H1 (cell line): ENCODE measurements at regions not wholly inside any gene's neighbourhood (a gene's known extent, or its start where the extent isn't known, plus 50 kb on each side); places are given as distances from the start of the nearest gene placed in this dataset.

ENCODE experiments used
- CTCF ChIA-PET: fragments of 300-600 bp; sonication (Branson Sonifier 250); formaldehyde crosslinking; loops from one replicate; lab custom pipeline; 2021; ENCODE audit not compliant: partially characterized antibody; lab: Charles Lee
- POLR2A ChIA-PET: fragments of 300-600 bp; sonication (Branson Sonifier 250); formaldehyde crosslinking; loops from one replicate; lab custom pipeline; 2021; ENCODE audit warnings: inconsistent platforms; ENCODE audit not compliant: partially characterized antibody; lab: Charles Lee
- DNase-seq, 2 experiments: peaks; one replicate each; pipeline versions ENCODE4 v3.0.0 to v3.0.0-alpha.2; 2010 to 2022; ENCODE audit warnings: low spot score in 2 of 2, low read depth in 1 of 2, mixed read lengths in 1 of 2
- FAIRE-seq: peaks from 2 replicates; lab custom pipeline; 2011; peaks lifted over from hg19 to GRCh38; lab: Jason Lieb, UNC
- H2AFZ ChIP-seq: 2 replicates; pipeline ENCODE4 v1.8.1; 2012; ENCODE audit warnings: low read length, inconsistent platforms
- H2AK5ac ChIP-seq: 2 replicates; pipeline ENCODE4 v1.6.1; 2013; ENCODE audit warnings: low read depth, low read length
- H2BK120ac ChIP-seq: replicated peaks from 2 replicates; pipeline ENCODE3; 2013; ENCODE audit warnings: low read depth, low read length, inconsistent platforms
- H2BK12ac ChIP-seq: 2 replicates; pipeline ENCODE4 v1.6.1; 2013; ENCODE audit warnings: low read depth, low read length
- H2BK15ac ChIP-seq: 2 replicates; pipeline ENCODE4 v1.6.1; 2013; ENCODE audit warnings: low read length
- H2BK20ac ChIP-seq: 2 replicates; pipeline ENCODE4 v1.6.1; 2013; ENCODE audit warnings: low read length
- H2BK5ac ChIP-seq: 2 replicates; pipeline ENCODE4 v1.6.1; 2013; ENCODE audit warnings: low read depth, low read length
- H3K14ac ChIP-seq: 2 replicates; pipeline ENCODE4 v1.6.1; 2013; ENCODE audit warnings: inconsistent platforms; ENCODE audit not compliant: insufficient read length
- H3K18ac ChIP-seq: 2 replicates; pipeline ENCODE4 v1.6.1; 2013; ENCODE audit warnings: low read length; ENCODE audit errors: extremely low read depth
- H3K23ac ChIP-seq: 2 replicates; pipeline ENCODE4 v1.6.1; 2013; ENCODE audit warnings: inconsistent platforms; ENCODE audit not compliant: insufficient read length
- H3K23me2 ChIP-seq: 2 replicates; pipeline ENCODE4 v1.6.1; 2013; ENCODE audit warnings: low read depth, low read length
- H3K27ac ChIP-seq: 2 replicates; pipeline ENCODE4 v1.6.1; 2011; ENCODE audit warnings: low read depth, low read length, inconsistent platforms
- H3K27me3 ChIP-seq, 4 experiments: replicated peaks in 1 of 4; 1 replicate in 1 of 4; 2 replicates in 3 of 4; pipeline versions ENCODE4 v1.6.1 to v1.8.1; 2011 to 2013; ENCODE audit warnings: low read length in 3 of 4, mild to moderate bottlenecking in 3 of 4, inconsistent platforms in 2 of 4, mixed read lengths in 2 of 4, moderate library complexity in 1 of 4; ENCODE audit not compliant: control insufficient read depth in 3 of 4, insufficient read depth in 3 of 4; ENCODE audit errors: extremely low read depth in 1 of 4
- H3K36me3 ChIP-seq, 4 experiments: 2 replicates each; pipeline versions ENCODE4 v1.6.1 to v1.8.1; 2011 to 2013; ENCODE audit warnings: mild to moderate bottlenecking in 4 of 4, low read length in 3 of 4, moderate library complexity in 2 of 4, control low read depth in 1 of 4, inconsistent platforms in 1 of 4; ENCODE audit not compliant: insufficient read depth in 4 of 4, control insufficient read depth in 2 of 4
- H3K4ac ChIP-seq: replicated peaks from 2 replicates; pipeline ENCODE3; 2013; ENCODE audit warnings: low read length, low read depth, mixed read lengths, inconsistent platforms; ENCODE audit not compliant: insufficient read length
- H3K4me1 ChIP-seq, 4 experiments: replicated peaks in 1 of 4; 1 replicate in 1 of 4; 2 replicates in 3 of 4; pipeline versions ENCODE4 v1.6.1 to v1.8.1; 2011 to 2013; ENCODE audit warnings: low read length in 3 of 4, inconsistent platforms in 2 of 4, mixed read lengths in 1 of 4; ENCODE audit not compliant: insufficient read depth in 4 of 4, control insufficient read depth in 3 of 4
- H3K4me2 ChIP-seq, 2 experiments: 2 replicates each; pipeline versions ENCODE4 v1.6.1 to v1.8.1; 2011 to 2013; ENCODE audit warnings: low read depth in 2 of 2, low read length in 2 of 2, control low read depth in 1 of 2, inconsistent platforms in 1 of 2, mild to moderate bottlenecking in 1 of 2; ENCODE audit not compliant: insufficient read depth in 1 of 2
- H3K4me3 ChIP-seq, 4 experiments: fragments of 200-600, 300-600 bp in 1 of 4; sonication (generic), shearing (Covaris generic), sonication (Bioruptor Twin) in 1 of 4; 2 replicates each; pipeline versions ENCODE4 v1.5.1 to v1.8.1; 2011 to 2016; ENCODE audit warnings: low read length in 4 of 4, low read depth in 3 of 4, control low read depth in 2 of 4, inconsistent platforms in 2 of 4, mild to moderate bottlenecking in 2 of 4, mixed read lengths in 1 of 4, moderate library complexity in 1 of 4; ENCODE audit not compliant: insufficient read depth in 2 of 4; ENCODE audit errors: extremely low read depth in 1 of 4
- H3K56ac ChIP-seq: replicated peaks from 2 replicates; pipeline ENCODE3; 2013; ENCODE audit warnings: low read depth, mild to moderate bottlenecking, mixed read lengths, low read length, inconsistent platforms; ENCODE audit not compliant: insufficient read length
- H3K79me1 ChIP-seq: 2 replicates; pipeline ENCODE4 v1.6.1; 2013; ENCODE audit warnings: low read depth, low read length, control low read depth
- H3K79me2 ChIP-seq, 2 experiments: 2 replicates each; pipeline versions ENCODE4 v1.6.1 to v1.8.1; 2012 to 2013; ENCODE audit warnings: low read length in 2 of 2, mild to moderate bottlenecking in 2 of 2, inconsistent platforms in 1 of 2; ENCODE audit not compliant: insufficient read depth in 2 of 2, control insufficient read depth in 1 of 2
- H3K9ac ChIP-seq, 4 experiments: replicated peaks in 1 of 4; 1 replicate in 1 of 4; 2 replicates in 3 of 4; pipeline versions ENCODE4 v1.6.1 to v1.8.1; 2011 to 2013; ENCODE audit warnings: low read depth in 3 of 4, low read length in 3 of 4, control low read depth in 2 of 4, mild to moderate bottlenecking in 2 of 4, moderate library complexity in 2 of 4, inconsistent platforms in 1 of 4; ENCODE audit errors: extremely low read depth in 1 of 4
- H3K9me3 ChIP-seq, 2 experiments: 2 replicates each; pipeline versions ENCODE4 v1.6.1 to v1.8.1; 2012 to 2013; ENCODE audit warnings: mild to moderate bottlenecking in 2 of 2, moderate library complexity in 2 of 2, control low read depth in 1 of 2, inconsistent platforms in 1 of 2, low read depth in 1 of 2, low read length in 1 of 2, mixed read lengths in 1 of 2; ENCODE audit not compliant: insufficient read depth in 2 of 2
- H4K20me1 ChIP-seq, 2 experiments: replicated peaks in 1 of 2; 2 replicates each; pipeline versions ENCODE3 to v1.8.1; 2011 to 2013; ENCODE audit warnings: inconsistent platforms in 2 of 2, low read length in 2 of 2, mild to moderate bottlenecking in 1 of 2; ENCODE audit not compliant: insufficient read depth in 2 of 2, control insufficient read depth in 1 of 2
- H4K5ac ChIP-seq: 2 replicates; pipeline ENCODE4 v1.6.1; 2013; ENCODE audit warnings: low read length, low read depth, mixed read lengths, inconsistent platforms; ENCODE audit not compliant: insufficient read length
- H4K8ac ChIP-seq: 2 replicates; pipeline ENCODE4 v1.8.0; 2013; ENCODE audit warnings: mild to moderate bottlenecking, moderate library complexity, low read length, inconsistent platforms; ENCODE audit not compliant: insufficient read depth; ENCODE audit errors: extremely low read depth
- H4K91ac ChIP-seq: replicated peaks from 2 replicates; pipeline ENCODE3; 2013; ENCODE audit warnings: low read length, mixed read lengths, inconsistent platforms; ENCODE audit not compliant: insufficient read length
- BRCA1 ChIP-seq: IDR thresholded peaks from 2 replicates; pipeline ENCODE4 v1.6.1; 2012; ENCODE audit warnings: low read depth, low read length, improper control_type of control experiment
- GABPA ChIP-seq: IDR thresholded peaks from 2 replicates; pipeline ENCODE4 v1.6.1; 2011; ENCODE audit warnings: mild to moderate bottlenecking, low read length, moderate library complexity, borderline replicate concordance; ENCODE audit not compliant: insufficient read depth
- KDM4A ChIP-seq: IDR thresholded peaks from one replicate; pipeline ENCODE4 v1.7.1; 2012; ENCODE audit warnings: low read depth, mild to moderate bottlenecking, moderate library complexity, low read length, inconsistent platforms; ENCODE audit not compliant: severe bottlenecking
- KDM5A ChIP-seq: fragments of 200-600 bp; IDR thresholded peaks from 2 replicates; pipeline ENCODE4 v1.7.1; 2012; ENCODE audit warnings: mild to moderate bottlenecking, low read length, inconsistent platforms, mixed read lengths
- PHF8 ChIP-seq: fragments of 200-600 bp; sonication (generic); conservative IDR thresholded peaks from 2 replicates; pipeline ENCODE4 v1.7.1; 2012; ENCODE audit warnings: low read depth, mild to moderate bottlenecking, inconsistent platforms, low read length, moderate library complexity
- POLR2A ChIP-seq, 2 experiments: IDR thresholded peaks; 1 replicate in 1 of 2; 2 replicates in 1 of 2; pipeline ENCODE4 v1.6.1; 2011; ENCODE audit warnings: low read depth in 2 of 2, low read length in 2 of 2, mild to moderate bottlenecking in 2 of 2; ENCODE audit errors: control extremely low read depth in 1 of 2
- RFX5 ChIP-seq: IDR thresholded peaks from 2 replicates; pipeline ENCODE4 v1.6.1; 2011; ENCODE audit warnings: low read depth, low read length, improper control_type of control experiment, borderline replicate concordance
- TEAD4 ChIP-seq: IDR thresholded peaks from 2 replicates; pipeline ENCODE4 v1.6.1; 2012; ENCODE audit warnings: low read depth, low read length, inconsistent platforms, mixed read lengths
- USF2 ChIP-seq: IDR thresholded peaks from 2 replicates; pipeline ENCODE4 v1.6.1; 2011; ENCODE audit warnings: low read length, improper control_type of control experiment
- YY1 ChIP-seq: IDR thresholded peaks from 2 replicates; pipeline ENCODE4 v1.6.1; 2011; ENCODE audit warnings: low read depth, mild to moderate bottlenecking, low read length

- H3K36me3 ChIP-seq = no peaks in the 10 kb centered on the region
- H3K4me3 ChIP-seq = no peak overlapping the region
- DNase-seq = no peak
- no peak for TF ChIP-seq BRCA1
- no peak for TF ChIP-seq KDM4A
- TF ChIP-seq RFX5 = no peak
- no peak for TF ChIP-seq GABPA
- no peak for TF ChIP-seq TEAD4
- no peak for TF ChIP-seq YY1
- no peak for TF ChIP-seq USF2
- TF ChIP-seq PHF8 = no peak
- TF ChIP-seq POLR2A (IDR thresholded peaks at IDR 0.05; ENCODE audit: control extremely low read depth in 1 of 2, low read depth in 2 of 2, low read length in 2 of 2) = no peak
- no peak for TF ChIP-seq KDM5A
- H3K4ac ChIP-seq = no peak overlapping the region
- no peak overlapping the region for H3K4me2 ChIP-seq
- H2BK15ac ChIP-seq = no peak overlapping the region
- no peaks in the 10 kb centered on the region for H3K4me1 ChIP-seq
- no peak overlapping the region for H4K8ac ChIP-seq
- H3K79me2 ChIP-seq = no peaks in the 10 kb centered on the region
- no peaks in the 10 kb centered on the region for H3K9me3 ChIP-seq
- H3K14ac ChIP-seq = no peak overlapping the region
- no peak overlapping the region for H2BK12ac ChIP-seq
- ChIA-PET POLR2A (no interaction called here), CTCF (no interaction called here)
- H4K5ac ChIP-seq = no peak overlapping the region
- H2AK5ac ChIP-seq = no peak overlapping the region
- no peak overlapping the region for H3K18ac ChIP-seq
- no peaks in the 10 kb centered on the region for H3K27me3 ChIP-seq
- H3K23me2 ChIP-seq = no peaks in the 10 kb centered on the region
- no peak overlapping the region for H3K23ac ChIP-seq
- H3K79me1 ChIP-seq = no peaks in the 10 kb centered on the region
- no peak overlapping the region for H3K9ac ChIP-seq
- H2AFZ ChIP-seq = no peak overlapping the region
- H4K20me1 ChIP-seq = no peaks in the 10 kb centered on the region
- H2BK120ac ChIP-seq = no peak overlapping the region
- no peak overlapping the region for H3K27ac ChIP-seq
- H4K91ac ChIP-seq = no peak overlapping the region
- no peak overlapping the region for H2BK5ac ChIP-seq
- no peak overlapping the region for H3K56ac ChIP-seq
- no peak for FAIRE-seq
- no peak overlapping the region for H2BK20ac ChIP-seq
Measured at GRCh38 chr13:62702502-62702901, 1286.9 kb upstream of the PCDH20 start.
